GM18499 (cell line): ENCODE measurements at regions not wholly inside any gene's neighbourhood (a gene's known extent, or its start where the extent isn't known, plus 50 kb on each side); places are given as distances from the start of the nearest gene placed in this dataset.

Experiments
- ATAC-seq: cut with Tn5 transposase; IDR thresholded peaks from one replicate; pipeline ENCODE4 v1.9.1; 2021; ENCODE audit warnings: moderate number of reproducible peaks; ENCODE audit not compliant: insufficient read depth, unreplicated experiment

DNA sequence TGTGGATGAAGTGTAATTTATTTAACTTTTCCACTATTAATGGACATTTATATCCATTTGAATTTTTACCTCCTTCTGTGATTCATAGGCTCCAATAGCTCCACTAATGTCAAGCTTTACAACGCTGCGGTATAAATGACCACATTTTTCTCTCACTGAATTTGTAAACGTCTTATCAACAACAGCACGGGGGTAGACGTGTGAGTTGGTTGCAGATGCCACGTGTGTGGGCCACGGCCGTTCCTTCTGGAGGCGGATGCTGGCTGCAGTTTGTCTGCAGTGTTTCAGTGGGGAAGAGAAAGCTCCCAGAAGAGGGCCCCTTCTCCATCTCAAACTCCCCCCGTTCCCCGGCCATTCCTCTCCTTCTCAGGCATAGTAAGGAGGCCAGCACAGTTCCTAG lies 68.2 kb upstream of the XYLT1 start:
- ATAC-seq: no peak

GRCh38 chr16:17532338-17532995 lies 61.7 kb upstream of the XYLT1 start:
- ATAC-seq: no peak

DNA sequence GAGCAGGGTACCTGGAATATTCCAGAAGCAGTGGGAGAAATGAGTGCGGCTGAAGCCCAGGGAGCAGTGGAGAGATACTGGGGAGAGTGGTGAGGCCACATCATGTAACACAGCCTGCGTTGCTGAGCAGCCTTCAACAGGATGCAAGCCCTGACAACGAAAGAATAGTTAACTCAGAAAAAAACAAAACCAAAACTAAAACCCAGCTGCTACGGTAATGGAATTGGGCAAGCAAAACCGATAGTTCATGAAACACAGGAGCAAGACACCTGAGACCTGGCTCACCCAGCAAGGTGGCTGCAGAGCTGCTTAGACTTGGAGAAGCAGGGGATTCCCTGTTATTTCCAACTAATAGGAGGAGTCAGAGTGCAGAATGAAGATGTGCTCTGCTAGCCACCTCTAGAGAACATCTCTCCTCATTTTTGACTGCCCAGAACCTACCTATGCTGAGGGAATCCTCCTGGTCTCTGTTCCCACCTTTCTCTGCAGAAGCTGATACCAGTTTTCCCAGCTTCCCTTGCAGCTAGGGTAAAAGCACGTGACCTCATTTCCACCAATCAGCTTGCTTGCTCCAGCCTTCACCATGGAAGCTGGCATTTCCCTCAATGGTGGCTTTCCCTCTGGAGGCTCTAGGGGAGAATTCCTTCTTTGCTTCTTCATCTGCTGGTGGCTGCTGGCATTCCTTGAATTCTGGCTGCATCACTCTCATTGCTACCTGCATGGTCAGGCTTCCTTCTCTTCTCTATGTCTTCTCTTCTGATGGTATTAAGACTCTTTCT lies 59.4 kb upstream of the XYLT1 start:
- ATAC-seq: no peak

DNA sequence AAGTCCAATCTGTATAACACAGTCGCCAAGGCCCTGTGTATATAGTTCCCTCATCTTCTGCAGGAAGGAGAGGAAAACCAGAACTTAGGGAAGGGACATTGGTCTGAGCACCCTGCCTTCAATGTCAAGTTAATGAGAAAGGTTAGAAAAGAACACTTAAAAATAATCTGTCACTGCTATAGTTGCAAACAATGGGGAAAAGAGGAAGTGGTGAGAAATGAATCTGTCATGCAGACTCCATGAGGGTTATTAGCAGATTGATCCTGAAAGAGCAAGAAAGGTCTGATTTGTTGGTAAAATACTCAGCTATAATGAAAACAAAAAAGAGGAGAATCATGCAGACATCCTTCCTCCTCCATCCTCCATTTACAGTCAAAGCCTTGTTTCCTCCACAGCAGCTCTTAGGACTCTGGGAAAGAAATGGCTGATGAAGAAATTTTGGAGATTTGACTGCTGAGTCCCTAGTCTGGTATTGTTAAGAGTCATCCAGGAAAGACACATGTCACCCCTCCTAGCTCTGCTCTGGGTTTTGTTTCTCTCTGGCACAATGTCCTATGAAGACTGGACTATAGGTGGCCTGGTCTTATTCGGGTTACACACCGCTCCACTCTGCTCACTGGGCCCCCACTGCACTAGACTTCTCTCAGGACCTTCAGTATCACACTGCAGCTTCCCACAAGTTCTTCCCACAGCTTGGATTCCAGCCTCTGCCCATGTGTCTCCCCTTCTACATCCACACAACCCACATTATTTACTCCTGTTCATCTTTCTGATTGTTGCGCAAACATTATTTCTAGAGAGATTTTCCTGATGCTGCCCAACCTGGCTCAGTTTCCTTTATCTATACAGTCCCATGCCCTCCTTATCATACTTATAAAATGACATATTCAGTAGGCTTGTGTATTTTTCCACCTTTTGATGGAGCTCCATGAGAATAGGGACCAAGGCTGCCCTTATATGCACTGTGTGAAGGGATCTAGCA lies 56.5 kb upstream of the XYLT1 start:
- no peak for ATAC-seq

DNA sequence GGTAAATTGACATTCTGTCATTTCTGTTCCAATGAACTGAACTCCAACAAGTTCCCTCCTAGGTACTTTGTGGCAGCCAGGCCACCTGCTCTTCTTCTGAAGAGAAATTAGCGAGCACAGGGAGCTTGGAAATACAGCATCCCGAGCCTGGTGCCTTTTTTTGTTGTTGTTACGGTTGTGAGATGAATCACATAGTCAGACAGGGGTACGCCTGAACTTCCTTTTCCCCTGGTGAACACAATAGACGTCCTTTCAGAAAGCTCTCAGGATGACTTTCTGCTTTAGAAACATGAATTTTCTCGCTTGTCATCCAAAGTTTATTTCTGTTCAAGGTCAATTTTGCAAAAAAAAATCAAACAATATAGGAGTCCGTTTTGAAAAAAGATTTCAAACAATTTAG lies 53.9 kb upstream of the XYLT1 start:
- ATAC-seq: no peak

- no peak for ATAC-seq
Observed at GRCh38 chr16:17520561-17520960, 49.8 kb upstream of the XYLT1 start.
